KMS-11 (cell line): ENCODE measurements at regions not wholly inside any gene's neighbourhood (a gene's known extent, or its start where the extent isn't known, plus 50 kb on each side); places are given as distances from the start of the nearest gene placed in this dataset.
"Not testable (repeated sequence)": the region's sequence is repeated elsewhere in the genome, so short reads cannot be mapped to it uniquely, and the experiment has no call there.

Source experiments
- H2AFZ ChIP-seq: fragments of 200-600 bp; sonication (generic); 2 replicates; pipeline ENCODE4 v1.6.1; 2016; ENCODE audit warnings: antibody characterized with exemption, mixed run types, low read depth
- H3K27ac ChIP-seq: fragments of 200-600 bp; sonication (generic); 2 replicates; pipeline ENCODE4 v1.6.1; 2016; ENCODE audit warnings: mild to moderate bottlenecking, mixed run types
- H3K27me3 ChIP-seq: fragments of 200-600 bp; sonication (generic); 2 replicates; pipeline ENCODE4 v1.6.1; 2017; ENCODE audit warnings: mild to moderate bottlenecking, low read depth, mixed run types, moderate library complexity; ENCODE audit not compliant: insufficient read depth
- H3K36me3 ChIP-seq: fragments of 200-600 bp; sonication (generic); 2 replicates; pipeline ENCODE4 v1.6.1; 2017; ENCODE audit warnings: mild to moderate bottlenecking, mixed run types; ENCODE audit not compliant: insufficient read depth
- H3K4me1 ChIP-seq: fragments of 200-600 bp; sonication (generic); 2 replicates; pipeline ENCODE4 v1.6.1; 2016; ENCODE audit warnings: mild to moderate bottlenecking, low read depth, mixed run types; ENCODE audit not compliant: poor library complexity, severe bottlenecking
- H3K4me2 ChIP-seq: fragments of 200-600 bp; sonication (generic); 2 replicates; pipeline ENCODE4 v1.7.0; 2016; ENCODE audit warnings: mild to moderate bottlenecking, mixed run types
- H3K4me3 ChIP-seq: fragments of 200-600 bp; sonication (generic); IDR thresholded peaks from 2 replicates; pipeline ENCODE4 v1.6.1; 2017; ENCODE audit warnings: low read depth, low read length, mixed read lengths; ENCODE audit not compliant: insufficient read depth
- H3K79me2 ChIP-seq: fragments of 200-600 bp; sonication (generic); 2 replicates; pipeline ENCODE4 v1.6.1; 2016; ENCODE audit warnings: low read depth, mixed run types; ENCODE audit not compliant: insufficient read depth
- H3K9ac ChIP-seq: fragments of 200-600 bp; sonication (generic); 2 replicates; pipeline ENCODE4 v1.6.1; 2016; ENCODE audit warnings: mild to moderate bottlenecking, mixed run types
- H4K20me1 ChIP-seq: fragments of 200-600 bp; sonication (generic); 2 replicates; pipeline ENCODE4 v1.6.1; 2016; ENCODE audit warnings: mild to moderate bottlenecking, mixed run types; ENCODE audit not compliant: insufficient read depth
- TF ChIP-seq, protein P1 (sequence below): fragments of 200-600 bp; sonication (generic); conservative IDR thresholded peaks from 2 replicates; pipeline ENCODE4 v1.6.1; 2017; ENCODE audit warnings: low read depth, mild to moderate bottlenecking, antibody characterized with exemption, low read length, moderate library complexity, mixed read lengths

- Histone ChIP-seq H3K79me2 (no peaks in the 10 kb centered on the region), H3K9ac (no peak overlapping the region), H3K27ac (no peak overlapping the region), H3K4me3 (no peak overlapping the region), H4K20me1 (no peaks in the 10 kb centered on the region), H3K36me3 (no peaks in the 10 kb centered on the region), H2AFZ (no peak overlapping the region), H3K4me1 (no peaks in the 10 kb centered on the region), H3K27me3 (no peaks in the 10 kb centered on the region), H3K4me2 (no peak overlapping the region)
- TF ChIP-seq, protein P1, sequence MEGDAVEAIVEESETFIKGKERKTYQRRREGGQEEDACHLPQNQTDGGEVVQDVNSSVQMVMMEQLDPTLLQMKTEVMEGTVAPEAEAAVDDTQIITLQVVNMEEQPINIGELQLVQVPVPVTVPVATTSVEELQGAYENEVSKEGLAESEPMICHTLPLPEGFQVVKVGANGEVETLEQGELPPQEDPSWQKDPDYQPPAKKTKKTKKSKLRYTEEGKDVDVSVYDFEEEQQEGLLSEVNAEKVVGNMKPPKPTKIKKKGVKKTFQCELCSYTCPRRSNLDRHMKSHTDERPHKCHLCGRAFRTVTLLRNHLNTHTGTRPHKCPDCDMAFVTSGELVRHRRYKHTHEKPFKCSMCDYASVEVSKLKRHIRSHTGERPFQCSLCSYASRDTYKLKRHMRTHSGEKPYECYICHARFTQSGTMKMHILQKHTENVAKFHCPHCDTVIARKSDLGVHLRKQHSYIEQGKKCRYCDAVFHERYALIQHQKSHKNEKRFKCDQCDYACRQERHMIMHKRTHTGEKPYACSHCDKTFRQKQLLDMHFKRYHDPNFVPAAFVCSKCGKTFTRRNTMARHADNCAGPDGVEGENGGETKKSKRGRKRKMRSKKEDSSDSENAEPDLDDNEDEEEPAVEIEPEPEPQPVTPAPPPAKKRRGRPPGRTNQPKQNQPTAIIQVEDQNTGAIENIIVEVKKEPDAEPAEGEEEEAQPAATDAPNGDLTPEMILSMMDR, result no peak
Measured at GRCh38 chr18:5709476-5710095, 165.8 kb upstream of the EPB41L3 start.

- no peak overlapping the region for H2AFZ ChIP-seq
- H3K79me2 ChIP-seq, result no peaks in the 10 kb centered on the region
- no peak overlapping the region for H3K9ac ChIP-seq
- H3K4me2 ChIP-seq, result no peak overlapping the region
- H3K27ac ChIP-seq, result no peak overlapping the region
- no peaks in the 10 kb centered on the region for H3K27me3 ChIP-seq
- TF ChIP-seq, protein P1, result no peak
- H3K4me3 ChIP-seq, result no peak overlapping the region
- H4K20me1 ChIP-seq, result no peaks in the 10 kb centered on the region
- H3K36me3 ChIP-seq, result no peaks in the 10 kb centered on the region
- no peaks in the 10 kb centered on the region for H3K4me1 ChIP-seq
Measured at GRCh38 chr18:5707586-5707985, 163.8 kb upstream of the EPB41L3 start.

GRCh38 chr18:5705393-5705792 lies 161.6 kb upstream of the EPB41L3 start:
- H4K20me1 ChIP-seq, result no peaks in the 10 kb centered on the region
- no peak overlapping the region for H3K4me3 ChIP-seq
- no peaks in the 10 kb centered on the region for H3K36me3 ChIP-seq
- H3K27ac ChIP-seq, result no peak overlapping the region
- no peak overlapping the region for H3K9ac ChIP-seq
- H3K4me2 ChIP-seq, result no peak overlapping the region
- TF ChIP-seq, protein P1, result no peak
- H2AFZ ChIP-seq, result no peak overlapping the region
- H3K4me1 ChIP-seq, result no peaks in the 10 kb centered on the region
- H3K79me2 ChIP-seq, result no peaks in the 10 kb centered on the region
- H3K27me3 ChIP-seq, result no peaks in the 10 kb centered on the region

DNA sequence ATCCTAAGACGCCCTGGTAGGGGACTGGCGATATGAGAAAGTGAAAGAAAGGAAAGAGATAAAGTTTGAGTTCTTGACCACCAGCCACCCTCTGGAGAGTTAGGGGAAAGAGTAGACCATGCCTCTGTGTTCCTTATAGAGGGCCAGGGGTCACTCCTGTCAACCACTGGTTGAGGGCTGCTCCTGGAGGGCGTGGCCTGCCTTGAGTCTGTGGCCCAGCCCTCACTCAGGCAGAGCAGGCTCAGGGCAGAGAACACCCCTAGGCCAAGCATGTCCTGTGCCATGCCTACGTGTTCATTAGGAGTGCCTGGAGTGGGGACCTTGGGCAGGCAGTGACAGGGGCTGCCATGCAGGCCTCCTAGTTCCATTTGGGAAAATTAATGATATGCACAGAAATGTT lies 161.1 kb upstream of the EPB41L3 start:
- H3K4me2 ChIP-seq, result no peak overlapping the region
- TF ChIP-seq, protein P1, result no peak
- H3K36me3 ChIP-seq, result no peaks in the 10 kb centered on the region
- no peak overlapping the region for H3K9ac ChIP-seq
- no peaks in the 10 kb centered on the region for H3K27me3 ChIP-seq
- no peak overlapping the region for H3K27ac ChIP-seq
- H2AFZ ChIP-seq, result no peak overlapping the region
- H3K4me3 ChIP-seq, result no peak overlapping the region
- H4K20me1 ChIP-seq, result no peaks in the 10 kb centered on the region
- H3K79me2 ChIP-seq, result no peaks in the 10 kb centered on the region
- H3K4me1 ChIP-seq, result no peaks in the 10 kb centered on the region

DNA sequence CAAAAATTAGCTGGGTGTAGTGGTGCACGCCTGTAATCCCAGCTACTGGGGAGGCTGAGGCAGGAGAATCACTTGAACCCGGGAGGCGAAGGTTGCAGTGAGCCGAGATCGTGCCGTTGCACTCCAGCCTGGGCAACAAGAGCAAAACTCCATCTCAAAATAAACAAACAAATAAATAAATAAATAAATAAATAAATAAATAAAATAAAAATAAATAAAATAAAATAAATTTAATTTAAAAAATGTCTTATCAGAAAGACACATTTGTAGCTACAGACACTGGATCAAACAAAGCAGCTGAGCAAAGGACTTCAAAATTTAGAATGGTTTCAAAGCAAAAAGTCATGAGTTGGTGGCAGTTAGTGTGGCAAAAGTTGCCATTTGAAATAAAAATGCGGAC lies 158.2 kb upstream of the EPB41L3 start:
- H4K20me1 ChIP-seq, H3K4me3 ChIP-seq, H3K4me1 ChIP-seq, H3K79me2 ChIP-seq, H2AFZ ChIP-seq, H3K9ac ChIP-seq, H3K27ac ChIP-seq, H3K4me2 ChIP-seq, H3K36me3 ChIP-seq, H3K27me3 ChIP-seq: not testable (repeated sequence)
